Cardiac fibroblast (primary cell): ENCODE measurements at regions not wholly inside any gene's neighbourhood (a gene's known extent, or its start where the extent isn't known, plus 50 kb on each side); places are given as distances from the start of the nearest gene placed in this dataset.
A peak's percentile ranks its signal among the peaks of the same experiment; 100 is the strongest.

Source experiments
- DNase-seq, 2 donors: peaks; one replicate each; pipeline versions ENCODE4 v3.0.0 to v3.0.0-alpha.2; 2010; ENCODE audit warnings: low read depth in 2 of 2
- H3K4me3 ChIP-seq, 2 donors: replicated peaks in 1 of 2; 1 replicate in 1 of 2; 2 replicates in 1 of 2; pipeline ENCODE4 v1.5.1; 2011; ENCODE audit warnings: low read depth in 2 of 2, low read length in 2 of 2, mild to moderate bottlenecking in 2 of 2, moderate library complexity in 1 of 2
- CTCF ChIP-seq: IDR thresholded peaks from one replicate; pipeline ENCODE4 v1.5.1; 2011; ENCODE audit warnings: low read depth, mild to moderate bottlenecking, low read length, inconsistent platforms

DNA sequence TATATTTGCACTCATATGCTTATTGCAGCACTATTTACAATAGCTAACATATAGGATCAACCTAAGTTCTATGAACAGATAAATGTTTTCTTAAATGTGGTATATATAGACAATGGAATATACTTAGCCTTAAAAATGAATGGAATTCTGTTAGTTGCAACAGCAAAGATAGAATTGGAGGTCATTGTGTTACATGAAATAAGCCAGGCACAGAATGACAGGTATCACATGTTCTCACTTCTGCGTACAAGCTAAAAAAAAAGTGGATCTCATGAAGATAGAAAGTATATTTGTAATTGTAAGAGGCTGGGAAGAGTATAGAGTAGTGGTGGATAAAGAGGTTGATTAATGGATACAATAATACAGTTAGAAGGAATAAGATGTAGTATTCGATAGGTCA, 255.5 kb upstream of the SETBP1 start:
- H3K4me3 ChIP-seq, result no peak overlapping the region
- peak in 1 of 2 donors; percentile 2 for DNase-seq
- TF ChIP-seq CTCF, result no peak

GRCh38 chr18:44437603-44438002, 243.1 kb upstream of the SETBP1 start:
- no peak overlapping the region for H3K4me3 ChIP-seq
- DNase-seq, result no peak
- TF ChIP-seq CTCF, result no peak

- H3K4me3 ChIP-seq, result no peak overlapping the region
- TF ChIP-seq CTCF, result no peak
- no peak for DNase-seq
Observed at GRCh38 chr18:44450226-44450625, 230.5 kb upstream of the SETBP1 start.

GRCh38 chr18:44452346-44452745, 228.3 kb upstream of the SETBP1 start:
- no peak for TF ChIP-seq CTCF
- no peak overlapping the region for H3K4me3 ChIP-seq
- peak; percentile 5 to 57 for DNase-seq

- no peak for DNase-seq
- TF ChIP-seq CTCF, result no peak
- no peak overlapping the region for H3K4me3 ChIP-seq
Observed at GRCh38 chr18:44453505-44453904, 227.2 kb upstream of the SETBP1 start.

- H3K4me3 ChIP-seq, result no peak overlapping the region
- peak; percentile 33 for TF ChIP-seq CTCF
- DNase-seq, result peak; percentile 30 to 71
Observed at GRCh38 chr18:44458777-44459176, 221.9 kb upstream of the SETBP1 start.
